GM21723 (cell line): ENCODE measurements at regions not wholly inside any gene's neighbourhood (a gene's known extent, or its start where the extent isn't known, plus 50 kb on each side); places are given as distances from the start of the nearest gene placed in this dataset.

Experiments used
- ATAC-seq: cut with Tn5 transposase; IDR thresholded peaks from one replicate; pipeline ENCODE4 v1.9.1; 2021; ENCODE audit warnings: mild to moderate bottlenecking, moderate library complexity; ENCODE audit not compliant: unreplicated experiment

GRCh38 chr3:150074697-150075416 lies 104.2 kb upstream of the PFN2 start:
- peak; percentile 56 for ATAC-seq

GRCh38 chr3:150074277-150074676 lies 103.6 kb upstream of the PFN2 start:
- ATAC-seq = peak; percentile 73

- ATAC-seq = no peak
Observed at GRCh38 chr3:150073513-150073912, 102.8 kb upstream of the PFN2 start.

- no peak for ATAC-seq
Observed at GRCh38 chr3:150073031-150073430, 102.3 kb upstream of the PFN2 start.

DNA sequence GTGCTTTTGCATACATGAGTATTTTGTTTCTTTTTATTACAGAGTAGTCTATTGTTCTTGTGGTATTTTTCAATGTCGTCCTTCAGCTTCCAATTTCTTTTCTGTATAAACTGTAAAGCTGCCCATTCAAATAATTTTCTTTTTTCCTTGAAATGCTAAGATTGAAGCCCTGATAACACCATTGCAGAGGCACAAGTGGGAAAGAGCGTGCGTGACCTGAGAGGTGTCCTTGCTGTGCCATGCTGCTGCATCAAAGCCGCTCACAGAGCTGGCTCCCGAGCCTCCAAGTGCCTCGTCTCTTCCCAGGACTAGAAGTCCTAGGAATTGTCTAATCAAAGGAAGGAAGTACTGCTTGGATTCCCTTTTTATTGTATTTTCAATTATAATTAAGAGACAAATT lies 101.9 kb upstream of the PFN2 start:
- no peak for ATAC-seq

DNA sequence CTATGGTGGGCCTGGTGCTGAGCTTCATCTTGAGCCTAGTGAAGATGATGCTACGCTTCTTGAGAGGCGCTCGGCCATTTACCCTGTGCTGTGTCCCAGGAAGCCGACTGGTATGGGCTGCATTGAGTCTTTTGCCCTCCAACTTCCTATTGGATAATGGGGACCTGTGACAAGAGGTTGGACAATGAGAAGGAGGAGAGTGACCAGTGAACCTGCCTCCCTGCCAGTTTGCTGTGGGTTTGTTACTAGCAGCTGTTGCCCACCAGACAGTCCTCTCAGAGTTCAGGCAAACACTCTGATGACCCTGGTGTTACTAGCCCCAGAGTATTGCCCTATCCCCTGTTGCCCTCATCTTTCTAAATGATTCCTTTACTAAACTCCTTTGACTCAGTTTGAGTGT lies 99.6 kb upstream of the PFN2 start:
- ATAC-seq = no peak

DNA sequence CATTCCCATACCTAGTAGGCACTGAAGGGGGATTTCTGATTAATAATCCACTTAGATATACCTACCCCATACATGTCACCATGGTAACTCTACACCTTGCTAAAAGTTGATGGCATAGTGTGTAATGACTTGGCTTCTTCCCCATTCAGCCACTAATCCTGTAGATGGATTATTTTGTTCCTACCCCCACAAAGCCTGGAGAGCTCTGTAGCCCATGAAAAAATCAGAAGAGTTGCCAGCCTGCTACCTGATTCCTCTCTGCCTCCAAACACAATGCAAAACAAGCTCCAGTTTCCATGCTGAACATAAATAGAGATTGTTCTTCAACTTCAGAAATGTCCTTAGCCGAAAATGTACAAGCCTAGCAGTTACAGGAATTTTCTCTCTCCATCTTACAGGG lies 98.9 kb upstream of the PFN2 start:
- ATAC-seq = no peak

DNA sequence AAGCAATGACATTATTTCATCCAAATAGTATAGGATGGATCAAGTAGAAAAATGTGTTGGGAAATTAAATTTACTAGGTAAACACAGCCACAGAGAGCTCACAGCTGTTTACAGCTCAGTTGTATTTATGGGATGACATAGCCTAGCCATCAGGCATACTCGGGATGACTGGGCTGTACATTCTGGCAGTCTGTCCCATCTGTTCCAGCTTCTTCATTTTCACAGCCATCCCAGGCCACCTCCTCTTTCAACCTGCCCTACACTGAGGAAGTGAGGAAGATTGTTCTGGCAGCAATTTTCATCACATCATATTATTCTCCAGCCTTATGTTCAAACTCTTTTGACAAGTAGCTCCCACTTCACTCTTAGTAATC lies 98.4 kb upstream of the PFN2 start:
- no peak for ATAC-seq

DNA sequence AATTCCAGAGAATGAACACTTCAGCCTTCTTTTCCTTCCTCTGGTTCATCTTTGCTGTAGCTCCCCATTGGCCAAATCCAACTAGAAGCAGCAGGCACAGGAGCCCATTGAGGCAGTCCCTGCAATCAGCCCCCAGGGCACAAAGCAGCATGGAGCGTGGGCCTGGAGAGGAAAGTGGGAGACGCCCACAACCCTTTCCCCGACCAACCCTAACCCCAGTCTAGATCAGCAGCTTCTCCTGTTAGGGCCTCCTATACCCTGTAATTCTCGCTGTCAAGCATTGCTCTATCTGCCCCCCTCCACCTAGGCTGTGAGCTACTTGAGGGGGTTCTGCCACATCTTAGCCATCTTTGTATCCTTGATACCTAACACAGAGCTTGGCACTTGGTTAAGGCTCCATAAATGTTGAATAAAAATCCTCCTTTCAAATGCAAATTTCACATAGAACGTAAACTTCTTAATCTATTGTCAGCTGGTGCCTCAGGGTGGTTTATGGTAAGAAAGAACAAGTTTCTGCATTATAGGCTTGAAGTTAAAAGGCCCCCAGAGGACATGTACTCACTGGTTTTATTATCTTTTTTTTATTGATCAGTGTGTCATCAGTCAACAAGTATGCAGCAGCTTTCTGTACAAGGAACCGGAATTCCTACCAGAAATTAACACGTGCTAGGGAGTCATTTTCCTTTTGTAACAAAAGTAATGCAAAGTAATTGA lies 97.9 kb upstream of the PFN2 start:
- no peak for ATAC-seq

DNA sequence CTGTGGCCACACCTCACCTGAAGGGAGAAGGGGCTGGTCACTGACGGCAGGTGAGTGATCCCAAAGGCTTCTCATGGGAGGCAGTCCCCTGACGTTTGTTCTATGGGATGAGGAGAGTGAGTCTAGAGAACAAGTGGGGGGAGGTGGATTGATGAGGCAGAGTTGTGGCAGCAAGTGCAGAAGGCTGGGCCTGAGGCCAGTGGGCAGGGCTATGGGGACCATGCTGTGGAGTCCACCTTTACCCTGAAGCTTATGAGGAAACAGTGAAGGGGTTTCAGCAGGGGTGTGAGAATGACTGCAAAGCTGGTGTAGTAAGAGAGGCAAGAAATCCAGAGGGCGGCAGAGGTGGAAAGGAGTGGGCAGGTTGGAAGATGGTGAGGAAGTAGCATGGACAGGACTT lies 96.9 kb upstream of the PFN2 start:
- no peak for ATAC-seq

- ATAC-seq = no peak
Observed at GRCh38 chr3:150064971-150065370, 94.3 kb upstream of the PFN2 start.

DNA sequence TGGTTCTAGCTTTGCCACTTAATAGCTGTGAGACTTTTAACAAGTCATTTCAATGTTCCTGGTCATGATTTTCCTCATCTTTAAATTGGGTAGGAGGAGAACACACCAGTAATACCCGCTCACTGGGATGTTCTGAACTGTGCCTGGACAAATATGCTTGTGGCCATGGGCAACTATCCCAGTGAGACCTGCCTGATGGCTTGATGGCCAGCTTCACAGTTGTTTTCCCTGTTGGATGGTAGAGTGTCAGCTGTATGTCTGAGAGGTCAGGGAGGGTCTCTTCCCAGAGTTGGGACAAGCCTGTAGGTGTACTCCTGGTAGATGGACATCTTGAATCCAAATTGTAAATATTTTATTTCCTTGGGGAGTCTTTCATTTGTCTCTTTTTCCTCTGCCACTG lies 92.5 kb upstream of the PFN2 start:
- no peak for ATAC-seq

GRCh38 chr3:150062492-150062891 lies 91.8 kb upstream of the PFN2 start:
- ATAC-seq = no peak

DNA sequence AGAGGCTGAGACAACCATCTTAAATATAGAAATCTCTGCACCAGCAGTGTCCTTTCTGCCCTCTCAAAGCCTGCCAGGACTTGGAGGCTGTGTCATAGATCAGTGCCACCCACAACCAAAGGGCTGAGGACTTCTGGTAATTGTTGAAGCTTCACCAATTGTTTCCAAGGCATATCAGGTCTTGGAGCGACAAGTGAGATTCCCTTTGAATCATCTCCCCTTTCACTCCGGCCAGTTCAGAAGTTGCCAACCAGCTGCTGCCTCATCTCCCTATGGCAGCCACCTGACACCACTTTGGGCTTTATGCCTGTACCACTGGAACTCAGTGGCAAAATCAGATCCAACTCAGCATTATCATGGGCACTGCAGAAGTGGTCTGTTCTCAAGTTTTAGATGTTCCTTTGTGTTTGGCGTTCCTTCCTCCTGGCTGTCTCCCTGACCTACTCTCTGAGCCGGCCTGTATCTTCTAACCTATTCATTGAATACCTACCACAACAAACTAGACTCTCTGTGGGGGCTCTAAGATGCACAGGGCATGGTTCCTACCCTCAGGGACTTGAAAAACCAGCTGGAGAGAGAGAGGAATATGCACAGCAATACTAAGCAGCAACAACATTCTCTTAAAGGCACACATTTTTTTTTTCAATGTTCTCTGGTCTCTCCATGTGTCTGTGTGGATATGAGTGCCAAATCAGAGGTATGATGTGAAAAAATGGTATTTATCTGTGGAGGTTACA lies 90.8 kb upstream of the PFN2 start:
- ATAC-seq = no peak

- no peak for ATAC-seq
Observed at GRCh38 chr3:150059729-150060128, 89.0 kb upstream of the PFN2 start.

- no peak for ATAC-seq
Observed at GRCh38 chr3:150059241-150059640, 88.5 kb upstream of the PFN2 start.

- no peak for ATAC-seq
Observed at GRCh38 chr3:150057227-150057626, 86.5 kb upstream of the PFN2 start.

GRCh38 chr3:150055332-150055731 lies 84.6 kb upstream of the PFN2 start:
- no peak for ATAC-seq

- ATAC-seq = no peak
Observed at GRCh38 chr3:150054635-150055034, 83.9 kb upstream of the PFN2 start.

- ATAC-seq = no peak
Observed at GRCh38 chr3:150050510-150050909, 79.8 kb upstream of the PFN2 start.

GRCh38 chr3:150049317-150049716 lies 78.6 kb upstream of the PFN2 start:
- no peak for ATAC-seq

GRCh38 chr3:150041877-150042276 lies 71.2 kb upstream of the PFN2 start:
- ATAC-seq = no peak
